WTC11 (cell line): ENCODE measurements at regions not wholly inside any gene's neighbourhood (a gene's known extent, or its start where the extent isn't known, plus 50 kb on each side); places are given as distances from the start of the nearest gene placed in this dataset.
A peak's percentile ranks its signal among the peaks of the same experiment; 100 is the strongest.

Source experiments
- ATAC-seq: fragments of 200-7000 bp; cut with Tn5 transposase; 2 replicates; pipeline ENCODE4 v1.10.0; 2021; ENCODE audit warnings: mild to moderate bottlenecking, moderate library complexity
- CTCF ChIA-PET: fragments of 300-600 bp; sonication (Branson Sonifier 250); formaldehyde crosslinking; loops from one replicate; lab custom pipeline; 2021; ENCODE audit warnings: antibody characterized with exemption; lab: Charles Lee
- POLR2A ChIA-PET: fragments of 350-600 bp; sonication (Branson Sonifier 250); formaldehyde crosslinking; loops from one replicate; lab custom pipeline; 2021; ENCODE audit warnings: antibody characterized with exemption; lab: Charles Lee
- DNase-seq: peaks from one replicate; pipeline ENCODE4 v3.0.0; 2021; ENCODE audit warnings: low spot score
- H3K27ac Mint-ChIP-seq: 2 replicates; pipeline ENCODE4 v1.8.0; 2021; ENCODE audit warnings: mixed read lengths
- H3K27me3 Mint-ChIP-seq: 2 replicates; pipeline ENCODE4 v1.8.0; 2021; ENCODE audit warnings: low read depth, mild to moderate bottlenecking, moderate library complexity, mixed read lengths
- H3K36me3 Mint-ChIP-seq: 2 replicates; pipeline ENCODE4 v1.8.0; 2021; ENCODE audit warnings: mixed read lengths
- H3K4me1 Mint-ChIP-seq: 2 replicates; pipeline ENCODE4 v1.8.0; 2022; ENCODE audit warnings: mixed read lengths
- H3K4me3 Mint-ChIP-seq: 2 replicates; pipeline ENCODE4 v1.8.0; 2021; ENCODE audit warnings: mild to moderate bottlenecking, moderate library complexity, mixed read lengths
- H3K9me3 Mint-ChIP-seq: 2 replicates; pipeline ENCODE4 v1.8.0; 2021; ENCODE audit warnings: mixed read lengths
- ATF3 ChIP-seq: sonication (generic); formaldehyde crosslinking; conservative IDR thresholded peaks from 2 replicates; pipeline ENCODE4 v1.8.1; 2022; ENCODE audit warnings: mild to moderate bottlenecking, missing genetic modification reagents
- CBFB ChIP-seq: sonication (generic); formaldehyde crosslinking; IDR thresholded peaks from 2 replicates; pipeline ENCODE4 v1.8.1; 2022; ENCODE audit warnings: mild to moderate bottlenecking, low read depth, missing genetic modification reagents
- CREB1 ChIP-seq: sonication (generic); formaldehyde crosslinking; IDR thresholded peaks from 2 replicates; pipeline ENCODE4 v1.8.0; 2023; ENCODE audit warnings: mild to moderate bottlenecking, missing genetic modification reagents
- E2F4 ChIP-seq: sonication (generic); formaldehyde crosslinking; IDR thresholded peaks from 2 replicates; pipeline ENCODE4 v1.8.1; 2022; ENCODE audit warnings: low read depth, mild to moderate bottlenecking, moderate library complexity, missing genetic modification reagents, borderline replicate concordance
- ERG ChIP-seq: fragments of 250-450 bp; sonication (Bioruptor Pico); IDR thresholded peaks from 2 replicates; pipeline ENCODE4 v1.8.0; 2021; ENCODE audit warnings: mild to moderate bottlenecking
- FOXJ3 ChIP-seq: sonication (generic); formaldehyde crosslinking; IDR thresholded peaks from 2 replicates; pipeline ENCODE4 v1.9.0; 2021; ENCODE audit warnings: missing genetic modification reagents, mild to moderate bottlenecking, borderline replicate concordance
- FOXP1 ChIP-seq: sonication (generic); formaldehyde crosslinking; IDR thresholded peaks from 2 replicates; pipeline ENCODE4 v1.8.0; 2022; ENCODE audit warnings: missing genetic modification reagents, mild to moderate bottlenecking, moderate library complexity, borderline replicate concordance
- GABPB1 ChIP-seq: sonication (generic); formaldehyde crosslinking; IDR thresholded peaks from 2 replicates; pipeline ENCODE4 v1.8.1; 2023; ENCODE audit warnings: mild to moderate bottlenecking, missing genetic modification reagents
- GRHL2 ChIP-seq: fragments of 250-450 bp; sonication (Bioruptor Pico); IDR thresholded peaks from 2 replicates; pipeline ENCODE4 v1.8.0; 2022; ENCODE audit warnings: mild to moderate bottlenecking, moderate library complexity; ENCODE audit not compliant: insufficient replicate concordance, severe bottlenecking
- HMGA2 ChIP-seq: fragments of 250-450 bp; sonication (Bioruptor Pico); IDR thresholded peaks from 2 replicates; pipeline ENCODE4 v1.4.0; 2021; ENCODE audit warnings: mild to moderate bottlenecking, moderate library complexity
- IRF1 ChIP-seq: sonication (generic); formaldehyde crosslinking; IDR thresholded peaks from 2 replicates; pipeline ENCODE4 v1.8.0; 2023; ENCODE audit warnings: missing genetic modification reagents
- JUN ChIP-seq: sonication (generic); formaldehyde crosslinking; IDR thresholded peaks from 2 replicates; pipeline ENCODE4 v1.8.0; 2023; ENCODE audit warnings: mild to moderate bottlenecking, missing genetic modification reagents
- MLX ChIP-seq: sonication (generic); formaldehyde crosslinking; IDR thresholded peaks from 2 replicates; pipeline ENCODE4 v1.8.1; 2023; ENCODE audit warnings: mild to moderate bottlenecking, missing genetic modification reagents, moderate library complexity
- MXD4 ChIP-seq: fragments of 250-450 bp; sonication (Bioruptor Pico); IDR thresholded peaks from 2 replicates; pipeline ENCODE4 v1.8.0; 2021; ENCODE audit warnings: mild to moderate bottlenecking, moderate library complexity, borderline replicate concordance
- MYBL2 ChIP-seq: sonication (generic); formaldehyde crosslinking; IDR thresholded peaks from 2 replicates; pipeline ENCODE4 v1.8.1; 2023; ENCODE audit warnings: mild to moderate bottlenecking, moderate library complexity, missing genetic modification reagents
- NFE2L1 ChIP-seq: sonication (generic); formaldehyde crosslinking; IDR thresholded peaks from 2 replicates; pipeline ENCODE4 v1.8.1; 2023; ENCODE audit warnings: missing genetic modification reagents
- PRRX2 ChIP-seq: fragments of 250-450 bp; sonication (Bioruptor Pico); IDR thresholded peaks from 2 replicates; pipeline ENCODE4 v1.8.0; 2021; ENCODE audit warnings: mild to moderate bottlenecking
- SMAD3 ChIP-seq: sonication (generic); formaldehyde crosslinking; IDR thresholded peaks from 2 replicates; pipeline ENCODE4 v1.8.0; 2022; ENCODE audit warnings: missing genetic modification reagents, mild to moderate bottlenecking, borderline replicate concordance
- SMAD4 ChIP-seq: sonication (generic); formaldehyde crosslinking; IDR thresholded peaks from 2 replicates; pipeline ENCODE4 v1.8.0; 2022; ENCODE audit warnings: mild to moderate bottlenecking, missing genetic modification reagents
- ZBTB43 ChIP-seq: sonication (generic); formaldehyde crosslinking; IDR thresholded peaks from 2 replicates; pipeline ENCODE4 v1.8.1; 2023; ENCODE audit warnings: mild to moderate bottlenecking, missing genetic modification reagents
- ZMAT4 ChIP-seq: fragments of 250-450 bp; sonication (Bioruptor Pico); IDR thresholded peaks from 2 replicates; pipeline ENCODE4 v1.9.0; 2021; ENCODE audit warnings: mild to moderate bottlenecking
- ZNF219 ChIP-seq: sonication (generic); formaldehyde crosslinking; IDR thresholded peaks from 2 replicates; pipeline ENCODE4 v1.8.0; 2023; ENCODE audit warnings: missing genetic modification reagents, mild to moderate bottlenecking, borderline replicate concordance
- ZNF232 ChIP-seq: sonication (generic); formaldehyde crosslinking; IDR thresholded peaks from 2 replicates; pipeline ENCODE4 v1.8.0; 2022; ENCODE audit warnings: mild to moderate bottlenecking, missing genetic modification reagents
- ZNF396 ChIP-seq: fragments of 250-450 bp; sonication (Bioruptor Pico); IDR thresholded peaks from 2 replicates; pipeline ENCODE4 v1.8.0; 2021; ENCODE audit warnings: mild to moderate bottlenecking, moderate library complexity, borderline replicate concordance
- ZNF671 ChIP-seq: fragments of 250-450 bp; sonication (Bioruptor Pico); IDR thresholded peaks from 2 replicates; pipeline ENCODE4 v1.8.0; 2021; ENCODE audit warnings: mild to moderate bottlenecking
- ZSCAN18 ChIP-seq: fragments of 250-450 bp; sonication (Bioruptor Pico); IDR thresholded peaks from 2 replicates; pipeline ENCODE4 v2.1.2; 2022; ENCODE audit warnings: mild to moderate bottlenecking, moderate library complexity

GRCh38 chr7:33710608-33711007, 194.7 kb upstream of the BMPER start:
- CTCF ChIA-PET: interaction anchor here (1.2 to 1.9 kb wide), 3 partner anchors 11 to 176 kb away, joined by 3 to 5 read pairs (median 4); no protein-coding TSS in a partner anchor
- H3K27me3 Mint-ChIP-seq: peaks cover 7% of the 10 kb centered on the region
- no peak overlapping the region for H3K27ac Mint-ChIP-seq
- POLR2A ChIA-PET: no interaction called here
- DNase-seq: no peak
- H3K4me3 Mint-ChIP-seq: no peak overlapping the region
- H3K36me3 Mint-ChIP-seq: no peaks in the 10 kb centered on the region
- no peak for TF ChIP-seq IRF1 (CRISPR knock-in tag)
- TF ChIP-seq ZBTB43 (CRISPR knock-in tag): no peak
- no peak for TF ChIP-seq ZNF219 (CRISPR knock-in tag)
- TF ChIP-seq SMAD3: no peak
- no peak for TF ChIP-seq ZNF232 (CRISPR knock-in tag)
- no peak for TF ChIP-seq ZNF671
- no peak for TF ChIP-seq GRHL2 (CRISPR knock-in tag)
- no peak for TF ChIP-seq FOXJ3
- TF ChIP-seq HMGA2 (CRISPR knock-in tag): no peak
- no peak for TF ChIP-seq JUN (CRISPR knock-in tag)
- TF ChIP-seq CBFB (CRISPR knock-in tag): no peak
- no peak for TF ChIP-seq ZSCAN18 (CRISPR knock-in tag)
- TF ChIP-seq GABPB1: no peak
- no peak for TF ChIP-seq FOXP1 (CRISPR knock-in tag)
- no peak for TF ChIP-seq MXD4 (CRISPR knock-in tag)
- TF ChIP-seq E2F4 (CRISPR knock-in tag): no peak
- TF ChIP-seq SMAD4 (CRISPR knock-in tag): no peak
- TF ChIP-seq ERG (CRISPR knock-in tag): no peak
- no peak for ATAC-seq
- H3K9me3 Mint-ChIP-seq: peaks cover 7% of the 10 kb centered on the region
- H3K4me1 Mint-ChIP-seq: peaks cover 34% of the 10 kb centered on the region

GRCh38 chr7:33711231-33712019, 193.9 kb upstream of the BMPER start:
- CTCF ChIA-PET: interaction anchor here (1.1 to 1.9 kb wide), 4 partner anchors 10 to 221 kb away, joined by 3 to 6 read pairs (median 4); no protein-coding TSS in a partner anchor
- H3K27ac Mint-ChIP-seq: no peak overlapping the region
- peaks cover 7% of the 10 kb centered on the region for H3K9me3 Mint-ChIP-seq
- H3K4me1 Mint-ChIP-seq: peaks cover 26% of the 10 kb centered on the region
- ATAC-seq (peak; percentile 60), DNase-seq (no peak)
- no peaks in the 10 kb centered on the region for H3K36me3 Mint-ChIP-seq
- H3K27me3 Mint-ChIP-seq: peaks cover 4% of the 10 kb centered on the region
- POLR2A ChIA-PET: no interaction called here
- H3K4me3 Mint-ChIP-seq: no peak overlapping the region
- TF ChIP-seq NFE2L1 (CRISPR knock-in tag): no peak
- no peak for TF ChIP-seq ZNF396 (CRISPR knock-in tag)
- TF ChIP-seq ZMAT4 (CRISPR knock-in tag): no peak
- no peak for TF ChIP-seq MLX (CRISPR knock-in tag)
- no peak for TF ChIP-seq CREB1 (CRISPR knock-in tag)
- no peak for TF ChIP-seq PRRX2 (CRISPR knock-in tag)
- TF ChIP-seq GRHL2 (CRISPR knock-in tag): no peak
- no peak for TF ChIP-seq MYBL2 (CRISPR knock-in tag)
- TF ChIP-seq HMGA2 (CRISPR knock-in tag): no peak
- TF ChIP-seq ATF3: no peak
